ENCODE measurements at regions not wholly inside any gene's neighbourhood (a gene's known extent, or its start where the extent isn't known, plus 50 kb on each side); places are given as distances from the start of the nearest gene placed in this dataset.

- intact Hi-C loops (cut with DNase I; ENCODE audit: low total_unique reads), result no loop called here
- H3K36me3 ChIP-seq, result no peaks in the 10 kb centered on the region
- in situ Hi-C loops (cut with MboI; ENCODE audit: low pct_ligation_motif_present in 1 of 4, low pct_unique_long_range_greater_than_20kb in 1 of 4, low sequenced_read_pairs in 3 of 4), result no loop called here
- TF ChIP-seq CTCF (IDR thresholded peaks at IDR 0.05), result no peak
- TF ChIP-seq POLR2A (IDR thresholded peaks at IDR 0.05), result no peak
- no peak for TF ChIP-seq EP300 (IDR thresholded peaks at IDR 0.05; ENCODE audit: low read depth)
- TF ChIP-seq POLR2AphosphoS5 (IDR thresholded peaks at IDR 0.05), result no peak
- H3K27me3 ChIP-seq, result no peaks in the 10 kb centered on the region
- H3K27ac ChIP-seq, result no peak overlapping the region
- no peak overlapping the region for H3K4me3 ChIP-seq
- no peak for DNase-seq
- H3K9me3 ChIP-seq, result no peaks in the 10 kb centered on the region
- no peaks in the 10 kb centered on the region for H3K4me1 ChIP-seq
- 57 to 75% methylated on average over 3 of the region's 3 CpGs for WGBS, 2 donors (ENCODE audit: low coverage in 1 of 2)
These were observed 86.2 kb downstream of the TSPAN8 start for GRCh38 chr12:71071536-71072097.

GRCh38 chr12:71070416-71071128 is 87.2 kb downstream of the TSPAN8 start:
- in situ Hi-C loops (cut with MboI; ENCODE audit: low pct_ligation_motif_present in 1 of 4, low pct_unique_long_range_greater_than_20kb in 1 of 4, low sequenced_read_pairs in 3 of 4) (no loop called here), intact Hi-C loops (cut with DNase I; ENCODE audit: low total_unique reads) (no loop called here)
- H3K27ac ChIP-seq, result no peak overlapping the region
- no peaks in the 10 kb centered on the region for H3K4me1 ChIP-seq
- H3K36me3 ChIP-seq, result no peaks in the 10 kb centered on the region
- DNase-seq, result no peak
- no peaks in the 10 kb centered on the region for H3K27me3 ChIP-seq
- WGBS, 2 donors (ENCODE audit: low coverage in 1 of 2), result 85 to 90% methylated on average over 3 of the region's 3 CpGs
- TF ChIP-seq EP300 (IDR thresholded peaks at IDR 0.05; ENCODE audit: low read depth), result no peak
- no peak for TF ChIP-seq POLR2AphosphoS5 (IDR thresholded peaks at IDR 0.05)
- TF ChIP-seq POLR2A (IDR thresholded peaks at IDR 0.05), result no peak
- no peak for TF ChIP-seq CTCF (IDR thresholded peaks at IDR 0.05)
- no peak overlapping the region for H3K4me3 ChIP-seq
- no peaks in the 10 kb centered on the region for H3K9me3 ChIP-seq

- Histone ChIP-seq H3K4me3 (no peak overlapping the region), H3K27me3 (no peaks in the 10 kb centered on the region), H3K4me1 (no peaks in the 10 kb centered on the region), H3K27ac (no peak overlapping the region), H3K36me3 (no peaks in the 10 kb centered on the region), H3K9me3 (no peaks in the 10 kb centered on the region)
- TF ChIP-seq POLR2A (IDR thresholded peaks at IDR 0.05) (no peak), POLR2AphosphoS5 (IDR thresholded peaks at IDR 0.05) (no peak), EP300 (IDR thresholded peaks at IDR 0.05; ENCODE audit: low read depth) (no peak), CTCF (IDR thresholded peaks at IDR 0.05) (no peak)
- DNase-seq, result no peak
- intact Hi-C loops (cut with DNase I; ENCODE audit: low total_unique reads), result no loop called here
- in situ Hi-C loops (cut with MboI; ENCODE audit: low pct_ligation_motif_present in 1 of 4, low pct_unique_long_range_greater_than_20kb in 1 of 4, low sequenced_read_pairs in 3 of 4), result no loop called here
- 88 to 91% methylated on average over 2 of the region's 2 CpGs for WGBS, 2 donors (ENCODE audit: low coverage in 1 of 2)
These were observed 88.5 kb downstream of the TSPAN8 start for GRCh38 chr12:71069311-71069710.

- in situ Hi-C loops (cut with MboI; ENCODE audit: low pct_ligation_motif_present in 1 of 4, low pct_unique_long_range_greater_than_20kb in 1 of 4, low sequenced_read_pairs in 3 of 4), result no loop called here
- Histone ChIP-seq H3K4me1 (no peaks in the 10 kb centered on the region), H3K27me3 (no peaks in the 10 kb centered on the region), H3K9me3 (no peaks in the 10 kb centered on the region), H3K4me3 (no peak overlapping the region), H3K27ac (no peak overlapping the region), H3K36me3 (no peaks in the 10 kb centered on the region)
- intact Hi-C loops (cut with DNase I; ENCODE audit: low total_unique reads), result no loop called here
- 71 to 80% methylated on average over 6 to 7 of the region's 7 CpGs for WGBS, 2 donors (ENCODE audit: low coverage in 1 of 2)
- no peak for DNase-seq
- TF ChIP-seq POLR2AphosphoS5 (IDR thresholded peaks at IDR 0.05) (no peak), CTCF (IDR thresholded peaks at IDR 0.05) (no peak), EP300 (IDR thresholded peaks at IDR 0.05; ENCODE audit: low read depth) (no peak), POLR2A (IDR thresholded peaks at IDR 0.05) (no peak)
These were observed 94.7 kb downstream of the TSPAN8 start for GRCh38 chr12:71063087-71063486.
